H1 (cell line): ENCODE measurements at regions not wholly inside any gene's neighbourhood (a gene's known extent, or its start where the extent isn't known, plus 50 kb on each side); places are given as distances from the start of the nearest gene placed in this dataset.

ENCODE experiments used
- ASH2L ChIP-seq: fragments of 200-600, 300-600 bp; sonication (generic); IDR thresholded peaks from one replicate; pipeline ENCODE4 v1.7.1; 2017; ENCODE audit warnings: low read length
- CBX8 ChIP-seq: fragments of 300-800, 300-1000 bp; sonication (generic); IDR thresholded peaks from 2 replicates; pipeline ENCODE4 v1.7.1; 2016; ENCODE audit warnings: low read depth, low read length, borderline replicate concordance
- CHD1 ChIP-seq: IDR thresholded peaks from 2 replicates; pipeline ENCODE4 v1.6.1; 2012; ENCODE audit warnings: low read depth, low read length, improper control_type of control experiment
- CTCF ChIP-seq, 3 experiments: IDR thresholded peaks; 1 replicate in 2 of 3; 2 replicates in 1 of 3; pipeline versions ENCODE4 v1.5.1 to v1.6.1; 2011; ENCODE audit warnings: low read length in 3 of 3, mild to moderate bottlenecking in 3 of 3, inconsistent platforms in 2 of 3, low read depth in 1 of 3, moderate library complexity in 1 of 3; ENCODE audit not compliant: insufficient read depth in 1 of 3; ENCODE audit errors: control extremely low read depth in 1 of 3
- GABPA ChIP-seq: IDR thresholded peaks from 2 replicates; pipeline ENCODE4 v1.6.1; 2011; ENCODE audit warnings: mild to moderate bottlenecking, low read length, moderate library complexity, borderline replicate concordance; ENCODE audit not compliant: insufficient read depth
- JUND ChIP-seq: IDR thresholded peaks from 2 replicates; pipeline ENCODE4 v1.6.1; 2011; ENCODE audit warnings: mild to moderate bottlenecking, improper control_type of control experiment, low read length
- MAFK ChIP-seq: IDR thresholded peaks from 2 replicates; pipeline ENCODE4 v1.6.1; 2012; ENCODE audit warnings: low read depth, mild to moderate bottlenecking, improper control_type of control experiment, low read length
- MAX ChIP-seq: IDR thresholded peaks from 2 replicates; pipeline ENCODE4 v1.6.1; 2012; ENCODE audit warnings: inconsistent platforms
- POLR2A ChIP-seq, 2 experiments: IDR thresholded peaks; 1 replicate in 1 of 2; 2 replicates in 1 of 2; pipeline ENCODE4 v1.6.1; 2011; ENCODE audit warnings: low read depth in 2 of 2, low read length in 2 of 2, mild to moderate bottlenecking in 2 of 2; ENCODE audit errors: control extremely low read depth in 1 of 2
- RFX5 ChIP-seq: IDR thresholded peaks from 2 replicates; pipeline ENCODE4 v1.6.1; 2011; ENCODE audit warnings: low read depth, low read length, improper control_type of control experiment, borderline replicate concordance
- SP1 ChIP-seq: IDR thresholded peaks from 2 replicates; pipeline ENCODE4 v1.6.1; 2011; ENCODE audit warnings: low read depth, low read length
- SRF ChIP-seq: IDR thresholded peaks from 2 replicates; pipeline ENCODE4 v1.6.1; 2011; ENCODE audit warnings: mild to moderate bottlenecking, low read depth, low read length, moderate library complexity
- USF2 ChIP-seq: IDR thresholded peaks from 2 replicates; pipeline ENCODE4 v1.6.1; 2011; ENCODE audit warnings: low read length, improper control_type of control experiment

GRCh38 chr6:164291224-164291623, 876.7 kb downstream of the QKI start:
- TF ChIP-seq CTCF (IDR thresholded peaks at IDR 0.05; ENCODE audit: control extremely low read depth in 1 of 3, insufficient read depth in 1 of 3, low read depth in 1 of 3, low read length in 3 of 3) (no peak), CHD1 (no peak), SRF (no peak), RFX5 (no peak), MAFK (no peak), GABPA (no peak), POLR2A (IDR thresholded peaks at IDR 0.05; ENCODE audit: control extremely low read depth in 1 of 2, low read depth in 2 of 2, low read length in 2 of 2) (no peak), JUND (no peak), SP1 (no peak), ASH2L (no peak), USF2 (no peak), MAX (no peak), CBX8 (no peak)
